DND-41 (cell line): ENCODE measurements at regions not wholly inside any gene's neighbourhood (a gene's known extent, or its start where the extent isn't known, plus 50 kb on each side); places are given as distances from the start of the nearest gene placed in this dataset.

Experiments used
- ATAC-seq: fragments of 200-7000 bp; cut with Tn5 transposase; 3 replicates; pipeline ENCODE4 v1.9.1; 2021; ENCODE audit warnings: low read depth; ENCODE audit not compliant: insufficient read depth
- DNase-seq: peaks from one replicate; pipeline ENCODE4 v3.0.0-alpha.2; 2020
- H2AFZ ChIP-seq: 2 replicates; pipeline ENCODE4 v1.6.0; 2012; ENCODE audit warnings: low read depth, low read length
- H3K27ac ChIP-seq: 2 replicates; pipeline ENCODE4 v1.5.1; 2012; ENCODE audit warnings: low read length, inconsistent platforms
- H3K27me3 ChIP-seq: fragments of 200-600 bp; sonication (generic); 2 replicates; pipeline ENCODE4 v1.6.0; 2012; ENCODE audit warnings: low read length, mild to moderate bottlenecking, inconsistent platforms; ENCODE audit not compliant: insufficient read depth, poor library complexity
- H3K36me3 ChIP-seq: 2 replicates; pipeline ENCODE4 v1.5.1; 2012; ENCODE audit warnings: low read length, inconsistent platforms; ENCODE audit not compliant: insufficient read depth
- H3K4me1 ChIP-seq: 2 replicates; pipeline ENCODE4 v1.5.1; 2012; ENCODE audit warnings: mild to moderate bottlenecking, low read length; ENCODE audit not compliant: insufficient read depth
- H3K4me2 ChIP-seq: 2 replicates; pipeline ENCODE4 v1.6.0; 2012; ENCODE audit warnings: mild to moderate bottlenecking, moderate library complexity, low read length, inconsistent platforms; ENCODE audit not compliant: insufficient read depth
- H3K4me3 ChIP-seq, 2 experiments: fragments of 200-600 bp in 1 of 2; shearing (Covaris generic) in 1 of 2; 2 replicates each; pipeline ENCODE4 v1.5.1; 2012 to 2016; ENCODE audit warnings: inconsistent platforms in 2 of 2, low read length in 2 of 2, mild to moderate bottlenecking in 2 of 2, low read depth in 1 of 2, moderate library complexity in 1 of 2
- H3K79me2 ChIP-seq: 2 replicates; pipeline ENCODE4 v1.6.0; 2012; ENCODE audit warnings: low read length, inconsistent platforms; ENCODE audit not compliant: insufficient read depth
- H3K9ac ChIP-seq: 2 replicates; pipeline ENCODE4 v1.6.0; 2012; ENCODE audit warnings: low read depth, mild to moderate bottlenecking, inconsistent platforms, low read length, moderate library complexity
- H3K9me3 ChIP-seq: 2 replicates; pipeline ENCODE4 v1.5.1; 2012; ENCODE audit warnings: low read length, moderate library complexity, mild to moderate bottlenecking, inconsistent platforms; ENCODE audit not compliant: insufficient read depth, severe bottlenecking
- H4K20me1 ChIP-seq: 2 replicates; pipeline ENCODE4 v1.6.0; 2012; ENCODE audit warnings: low read length; ENCODE audit not compliant: insufficient read depth
- EZH2 ChIP-seq: IDR thresholded peaks from 3 replicates; pipeline ENCODE4 v1.6.1; 2012; ENCODE audit warnings: borderline replicate concordance, low read depth, mild to moderate bottlenecking, moderate library complexity, low read length, inconsistent platforms; ENCODE audit not compliant: severe bottlenecking
- TF ChIP-seq, protein P1 (sequence below): IDR thresholded peaks from 2 replicates; pipeline ENCODE4 v1.5.1; 2012; ENCODE audit warnings: borderline replicate concordance, low read length, moderate library complexity, mild to moderate bottlenecking; ENCODE audit not compliant: poor library complexity, severe bottlenecking; ENCODE audit errors: extremely low read depth

DNA sequence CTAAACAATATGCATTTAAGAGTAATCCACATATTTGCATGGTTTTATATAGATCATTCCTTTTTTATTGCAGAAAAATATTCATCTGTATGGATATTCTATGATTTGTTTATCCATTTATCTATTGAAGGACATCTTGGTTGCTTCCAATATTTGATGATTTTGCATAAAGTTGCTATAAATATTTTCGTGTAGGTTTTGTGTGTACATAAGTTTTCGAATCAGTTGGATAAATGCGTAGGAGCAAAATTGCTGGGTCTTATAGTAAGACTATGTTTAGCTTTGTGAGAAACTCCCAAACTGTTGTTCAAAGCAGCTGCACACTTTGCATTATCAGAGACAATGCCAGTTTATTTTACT lies 971.2 kb downstream of the DIPK2A start:
- no peaks in the 10 kb centered on the region for H4K20me1 ChIP-seq
- no peak overlapping the region for H3K4me3 ChIP-seq
- no peaks in the 10 kb centered on the region for H3K27me3 ChIP-seq
- no peak for ATAC-seq
- H3K79me2 ChIP-seq = no peaks in the 10 kb centered on the region
- H2AFZ ChIP-seq = no peak overlapping the region
- TF ChIP-seq, protein P1, sequence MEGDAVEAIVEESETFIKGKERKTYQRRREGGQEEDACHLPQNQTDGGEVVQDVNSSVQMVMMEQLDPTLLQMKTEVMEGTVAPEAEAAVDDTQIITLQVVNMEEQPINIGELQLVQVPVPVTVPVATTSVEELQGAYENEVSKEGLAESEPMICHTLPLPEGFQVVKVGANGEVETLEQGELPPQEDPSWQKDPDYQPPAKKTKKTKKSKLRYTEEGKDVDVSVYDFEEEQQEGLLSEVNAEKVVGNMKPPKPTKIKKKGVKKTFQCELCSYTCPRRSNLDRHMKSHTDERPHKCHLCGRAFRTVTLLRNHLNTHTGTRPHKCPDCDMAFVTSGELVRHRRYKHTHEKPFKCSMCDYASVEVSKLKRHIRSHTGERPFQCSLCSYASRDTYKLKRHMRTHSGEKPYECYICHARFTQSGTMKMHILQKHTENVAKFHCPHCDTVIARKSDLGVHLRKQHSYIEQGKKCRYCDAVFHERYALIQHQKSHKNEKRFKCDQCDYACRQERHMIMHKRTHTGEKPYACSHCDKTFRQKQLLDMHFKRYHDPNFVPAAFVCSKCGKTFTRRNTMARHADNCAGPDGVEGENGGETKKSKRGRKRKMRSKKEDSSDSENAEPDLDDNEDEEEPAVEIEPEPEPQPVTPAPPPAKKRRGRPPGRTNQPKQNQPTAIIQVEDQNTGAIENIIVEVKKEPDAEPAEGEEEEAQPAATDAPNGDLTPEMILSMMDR = no peak
- no peak for TF ChIP-seq EZH2
- H3K9ac ChIP-seq = no peak overlapping the region
- H3K4me2 ChIP-seq = no peak overlapping the region
- no peaks in the 10 kb centered on the region for H3K9me3 ChIP-seq
- no peak for DNase-seq
- no peaks in the 10 kb centered on the region for H3K4me1 ChIP-seq
- no peaks in the 10 kb centered on the region for H3K36me3 ChIP-seq
- no peak overlapping the region for H3K27ac ChIP-seq

DNA sequence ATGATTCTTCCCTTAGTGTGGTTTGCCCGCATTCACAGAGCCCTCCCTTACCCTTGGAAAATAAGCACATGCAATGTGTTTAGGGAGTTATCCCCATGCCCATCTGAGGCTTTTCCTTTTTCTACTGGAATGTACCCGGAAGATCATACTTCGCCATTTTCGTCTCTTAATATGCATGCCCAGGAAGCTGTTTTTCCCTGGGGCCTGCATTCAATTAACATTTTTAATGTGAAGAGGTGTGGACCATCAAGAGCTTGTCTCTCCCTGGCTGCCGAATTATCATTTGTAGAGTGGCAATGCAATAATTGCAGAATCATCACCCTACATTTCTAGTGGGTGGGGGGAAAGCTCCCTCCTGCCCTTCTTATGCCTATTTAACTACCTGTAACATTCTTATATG lies 976.3 kb downstream of the DIPK2A start:
- Histone ChIP-seq H3K36me3 (no peaks in the 10 kb centered on the region), H3K4me2 (no peak overlapping the region), H3K9ac (no peak overlapping the region), H3K4me3 (no peak overlapping the region), H3K4me1 (no peaks in the 10 kb centered on the region), H3K79me2 (no peaks in the 10 kb centered on the region), H2AFZ (no peak overlapping the region), H3K9me3 (no peaks in the 10 kb centered on the region), H3K27ac (no peak overlapping the region), H4K20me1 (no peaks in the 10 kb centered on the region), H3K27me3 (no peaks in the 10 kb centered on the region)
- no peak for DNase-seq
- no peak for ATAC-seq
- no peak for TF ChIP-seq EZH2
- TF ChIP-seq, protein P1 = no peak

DNA sequence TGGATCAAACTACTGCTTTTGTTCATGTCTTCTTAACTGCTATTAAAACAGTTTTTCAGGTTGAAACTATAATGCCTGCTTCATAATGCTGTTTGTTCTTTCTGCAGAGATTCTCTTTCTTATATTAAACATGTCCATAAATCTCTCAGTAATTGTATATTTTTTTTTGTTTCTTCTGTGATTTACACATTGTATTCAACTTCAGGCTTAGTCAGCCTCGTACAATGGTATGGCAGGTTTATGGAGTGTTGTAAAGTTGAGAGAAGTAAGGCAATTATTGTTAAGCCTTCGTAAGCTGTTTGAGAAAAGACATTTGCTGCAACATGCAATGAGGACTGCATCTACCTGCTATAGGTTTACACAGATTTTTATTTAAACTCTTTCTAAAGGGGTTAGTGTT lies 977.1 kb downstream of the DIPK2A start:
- DNase-seq (no peak), ATAC-seq (no peak)
- no peak overlapping the region for H2AFZ ChIP-seq
- no peaks in the 10 kb centered on the region for H4K20me1 ChIP-seq
- H3K9ac ChIP-seq = no peak overlapping the region
- no peaks in the 10 kb centered on the region for H3K36me3 ChIP-seq
- no peak for TF ChIP-seq EZH2
- TF ChIP-seq, protein P1 = no peak
- no peaks in the 10 kb centered on the region for H3K79me2 ChIP-seq
- H3K4me1 ChIP-seq = no peaks in the 10 kb centered on the region
- no peak overlapping the region for H3K27ac ChIP-seq
- H3K9me3 ChIP-seq = no peaks in the 10 kb centered on the region
- H3K4me3 ChIP-seq = no peak overlapping the region
- no peaks in the 10 kb centered on the region for H3K27me3 ChIP-seq
- no peak overlapping the region for H3K4me2 ChIP-seq

DNA sequence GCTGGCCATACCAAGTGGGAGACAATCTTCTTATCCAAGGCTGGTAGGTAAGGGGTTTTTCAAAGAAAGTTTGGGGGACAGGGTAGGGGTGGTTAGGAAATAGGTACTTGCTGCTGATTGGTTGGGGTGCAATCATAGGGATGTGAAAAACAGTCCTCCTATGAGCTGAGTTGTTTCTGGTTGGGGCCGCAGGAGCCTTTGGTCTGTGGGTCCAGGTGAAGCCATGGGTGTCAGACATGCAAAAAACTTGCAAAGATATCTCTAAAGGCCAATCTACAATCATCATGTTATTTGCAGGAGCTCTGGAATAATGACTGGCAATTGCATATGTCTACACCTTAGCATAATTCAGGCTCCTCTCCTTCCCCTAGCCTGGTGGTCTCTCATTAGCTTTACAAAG lies 982.3 kb downstream of the DIPK2A start:
- Histone ChIP-seq H3K27me3 (no peaks in the 10 kb centered on the region), H3K27ac (no peak overlapping the region), H2AFZ (no peak overlapping the region), H3K4me3 (no peak overlapping the region), H3K36me3 (no peaks in the 10 kb centered on the region), H3K4me1 (no peaks in the 10 kb centered on the region), H3K9ac (no peak overlapping the region), H4K20me1 (no peaks in the 10 kb centered on the region), H3K79me2 (no peaks in the 10 kb centered on the region), H3K9me3 (no peaks in the 10 kb centered on the region), H3K4me2 (no peak overlapping the region)
- no peak for DNase-seq
- TF ChIP-seq, protein P1 = no peak
- no peak for TF ChIP-seq EZH2
- ATAC-seq = no peak
